Adrenal gland (tissue), 5 donors: ENCODE measurements at regions not wholly inside any gene's neighbourhood (a gene's known extent, or its start where the extent isn't known, plus 50 kb on each side); places are given as distances from the start of the nearest gene placed in this dataset.

Source experiments
- POLR2A ChIP-seq, 2 donors: fragments of 450-650 bp; IDR thresholded peaks; one replicate each; pipeline ENCODE4 v1.6.1; 2017; ENCODE audit warnings: antibody characterized with exemption in 2 of 2, mild to moderate bottlenecking in 2 of 2, moderate library complexity in 1 of 2
- TF ChIP-seq, protein P1 (sequence below), 6 experiments: fragments of 450-650 bp in 4 of 6; fragments of 200-600 bp in 2 of 6; sonication (generic) in 1 of 6; IDR thresholded peaks; 1 replicate in 5 of 6; 2 replicates in 1 of 6; pipeline versions ENCODE4 v1.5.1 to v1.8.0; 2016 to 2021; ENCODE audit warnings: antibody characterized with exemption in 6 of 6, mild to moderate bottlenecking in 2 of 6, moderate library complexity in 1 of 6
- donor health status: DM: no; HTN: no; CAD: no.

DNA sequence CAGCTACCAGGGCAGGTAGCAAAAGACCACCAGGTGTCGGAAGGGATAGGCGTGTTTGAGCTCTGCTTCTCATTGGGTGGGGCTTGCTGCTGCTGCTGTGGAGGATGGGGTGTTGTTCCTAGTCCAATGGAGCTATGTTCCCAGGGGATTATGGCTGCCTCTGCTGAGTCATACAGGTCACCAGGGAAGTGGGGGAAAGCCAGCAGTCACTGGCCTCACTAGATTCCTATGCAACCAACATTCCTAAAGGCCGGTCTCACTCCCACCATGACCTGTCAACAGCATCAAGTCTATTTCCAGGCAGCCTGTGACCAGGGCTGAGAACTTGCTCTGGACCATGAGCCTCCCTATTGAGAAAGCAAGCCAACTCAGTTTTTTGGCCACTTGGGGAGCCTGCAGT lies 1160.8 kb downstream of the REEP3 start:
- TF ChIP-seq, protein P1, sequence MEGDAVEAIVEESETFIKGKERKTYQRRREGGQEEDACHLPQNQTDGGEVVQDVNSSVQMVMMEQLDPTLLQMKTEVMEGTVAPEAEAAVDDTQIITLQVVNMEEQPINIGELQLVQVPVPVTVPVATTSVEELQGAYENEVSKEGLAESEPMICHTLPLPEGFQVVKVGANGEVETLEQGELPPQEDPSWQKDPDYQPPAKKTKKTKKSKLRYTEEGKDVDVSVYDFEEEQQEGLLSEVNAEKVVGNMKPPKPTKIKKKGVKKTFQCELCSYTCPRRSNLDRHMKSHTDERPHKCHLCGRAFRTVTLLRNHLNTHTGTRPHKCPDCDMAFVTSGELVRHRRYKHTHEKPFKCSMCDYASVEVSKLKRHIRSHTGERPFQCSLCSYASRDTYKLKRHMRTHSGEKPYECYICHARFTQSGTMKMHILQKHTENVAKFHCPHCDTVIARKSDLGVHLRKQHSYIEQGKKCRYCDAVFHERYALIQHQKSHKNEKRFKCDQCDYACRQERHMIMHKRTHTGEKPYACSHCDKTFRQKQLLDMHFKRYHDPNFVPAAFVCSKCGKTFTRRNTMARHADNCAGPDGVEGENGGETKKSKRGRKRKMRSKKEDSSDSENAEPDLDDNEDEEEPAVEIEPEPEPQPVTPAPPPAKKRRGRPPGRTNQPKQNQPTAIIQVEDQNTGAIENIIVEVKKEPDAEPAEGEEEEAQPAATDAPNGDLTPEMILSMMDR (IDR thresholded peaks at IDR 0.05): no peak
- no peak for TF ChIP-seq POLR2A (IDR thresholded peaks at IDR 0.05)
